SK-N-SH (cell line): ENCODE measurements at regions not wholly inside any gene's neighbourhood (a gene's known extent, or its start where the extent isn't known, plus 50 kb on each side); places are given as distances from the start of the nearest gene placed in this dataset.

Experiments used
- CTCF ChIA-PET: fragments of 300-600, 350-600 bp; formaldehyde crosslinking; extraction: SDS; loops from one replicate; lab custom pipeline; 2021; lab: Yijun Ruan, JAX
- POLR2A ChIA-PET: fragments of 350-600 bp; sonication (Branson Sonifier 250); formaldehyde crosslinking; extraction: SDS; loops from one replicate; lab custom pipeline; 2020; ENCODE audit warnings: antibody characterized with exemption, inconsistent platforms; lab: Yijun Ruan, JAX
- DNase-seq: peaks from one replicate; pipeline ENCODE4 v3.0.0; 2012
- H2AFZ ChIP-seq: fragments of 200-600 bp; sonication (generic); 2 replicates; pipeline ENCODE4 v1.8.1; 2016; ENCODE audit warnings: antibody characterized with exemption, mild to moderate bottlenecking, low read depth
- H3F3A ChIP-seq: fragments of 200-600 bp; sonication (generic); replicated peaks from 2 replicates; pipeline ENCODE3; 2016; ENCODE audit warnings: antibody characterized with exemption, mild to moderate bottlenecking; ENCODE audit not compliant: insufficient read depth
- H3K27ac ChIP-seq, 2 experiments: fragments of 200-500 bp in 1 of 2; fragments of 200-600 bp in 1 of 2; sonication (Bioruptor generic) in 1 of 2; sonication (generic), shearing (Covaris generic) in 1 of 2; 2 replicates each; pipeline versions ENCODE4 v1.5.1 to v1.6.1; 2014 to 2016; ENCODE audit warnings: low read depth in 2 of 2, inconsistent platforms in 1 of 2, low read length in 1 of 2, mild to moderate bottlenecking in 1 of 2, mixed read lengths in 1 of 2
- H3K27me3 ChIP-seq: fragments of 200-600 bp; sonication (generic), shearing (Covaris generic); 2 replicates; pipeline ENCODE4 v1.6.1; 2016; ENCODE audit warnings: mixed run types; ENCODE audit not compliant: insufficient read depth
- H3K36me3 ChIP-seq, 2 experiments: fragments of 200-500 bp in 1 of 2; fragments of 200-600 bp in 1 of 2; sonication (Bioruptor generic) in 1 of 2; sonication (generic) in 1 of 2; replicated peaks in 1 of 2; 2 replicates each; pipeline versions ENCODE3 to v1.5.1; 2014 to 2016; ENCODE audit warnings: low read length in 1 of 2, mild to moderate bottlenecking in 1 of 2; ENCODE audit not compliant: insufficient read depth in 2 of 2, control insufficient read depth in 1 of 2
- H3K4me1 ChIP-seq, 2 experiments: fragments of 200-500 bp in 1 of 2; fragments of 200-600 bp in 1 of 2; sonication (Bioruptor generic) in 1 of 2; sonication (generic), shearing (Covaris generic) in 1 of 2; 2 replicates each; pipeline versions ENCODE4 v1.5.1 to v1.6.1; 2014 to 2016; ENCODE audit warnings: low read depth in 1 of 2, low read length in 1 of 2, mixed run types in 1 of 2; ENCODE audit not compliant: insufficient read depth in 2 of 2, control insufficient read depth in 1 of 2
- H3K4me2 ChIP-seq: fragments of 200-600 bp; sonication (generic), shearing (Covaris generic); 2 replicates; pipeline ENCODE4 v1.6.1; 2017; ENCODE audit warnings: mixed run types
- H3K4me3 ChIP-seq, 2 experiments: fragments of 200-500 bp in 1 of 2; fragments of 200-600 bp in 1 of 2; sonication (Bioruptor generic) in 1 of 2; sonication (generic), shearing (Covaris generic) in 1 of 2; 2 replicates each; pipeline versions ENCODE4 v1.5.1 to v1.8.1; 2014 to 2016; ENCODE audit warnings: low read depth in 2 of 2, inconsistent platforms in 1 of 2, low read length in 1 of 2, mild to moderate bottlenecking in 1 of 2, mixed read lengths in 1 of 2, moderate library complexity in 1 of 2
- H3K79me2 ChIP-seq: fragments of 200-600 bp; sonication (generic); 2 replicates; pipeline ENCODE4 v1.8.1; 2017; ENCODE audit warnings: mild to moderate bottlenecking; ENCODE audit not compliant: insufficient read depth
- H3K9ac ChIP-seq: fragments of 200-600 bp; sonication (generic); 2 replicates; pipeline ENCODE4 v1.6.1; 2017; ENCODE audit warnings: mixed run types
- H3K9me2 ChIP-seq: fragments of 200-600 bp; sonication (generic); 2 replicates; pipeline ENCODE4 v1.6.1; 2017; ENCODE audit warnings: mixed run types
- H3K9me3 ChIP-seq: fragments of 200-600 bp; sonication (generic); 2 replicates; pipeline ENCODE4 v1.6.1; 2017; ENCODE audit warnings: mixed run types, mild to moderate bottlenecking, moderate library complexity
- H4K20me1 ChIP-seq: fragments of 200-600 bp; sonication (generic); 2 replicates; pipeline ENCODE4 v1.6.1; 2017; ENCODE audit warnings: mild to moderate bottlenecking, mixed run types; ENCODE audit not compliant: insufficient read depth
- EP300 ChIP-seq, 2 experiments: IDR thresholded peaks; 2 replicates each; pipeline versions ENCODE4 v1.4.0 to v1.6.1; 2012; ENCODE audit warnings: borderline replicate concordance in 1 of 2, low read depth in 1 of 2, low read length in 1 of 2
- FOSL2 ChIP-seq: IDR thresholded peaks from 2 replicates; pipeline ENCODE4 v1.4.0; 2012; ENCODE audit warnings: low read depth, mild to moderate bottlenecking, moderate library complexity, borderline replicate concordance
- FOXM1 ChIP-seq: IDR thresholded peaks from 2 replicates; pipeline ENCODE4 v1.4.0; 2012; ENCODE audit warnings: low read depth, mild to moderate bottlenecking
- GATA2 ChIP-seq: sonication (generic); formaldehyde crosslinking; IDR thresholded peaks from 2 replicates; pipeline ENCODE4 v1.5.0; 2020; ENCODE audit warnings: mild to moderate bottlenecking, missing genetic modification reagents
- MEF2A ChIP-seq: IDR thresholded peaks from 2 replicates; pipeline ENCODE4 v1.4.0; 2012; ENCODE audit warnings: low read depth, borderline replicate concordance
- POLR2AphosphoS5 ChIP-seq: IDR thresholded peaks from 2 replicates; pipeline ENCODE4 v1.6.1; 2012; ENCODE audit warnings: low read depth, low read length
- RAD21 ChIP-seq: IDR thresholded peaks from 2 replicates; pipeline ENCODE4 v1.6.1; 2012; ENCODE audit warnings: mild to moderate bottlenecking, low read length
- RCOR1 ChIP-seq: fragments of 150-350 bp; IDR thresholded peaks from 2 replicates; pipeline ENCODE4 v1.6.1; 2017; ENCODE audit warnings: antibody characterized with exemption, low read length
- SIN3A ChIP-seq: IDR thresholded peaks from 2 replicates; pipeline ENCODE4 v1.6.1; 2012; ENCODE audit warnings: low read depth, mild to moderate bottlenecking, low read length, moderate library complexity, borderline replicate concordance
- TCF12 ChIP-seq: IDR thresholded peaks from 2 replicates; pipeline ENCODE4 v1.4.0; 2012
- WGBS: methylation state at CpG from one replicate; pipeline ENCODE4 v1.1.6; 2017; ENCODE audit warnings: low lambda C conversion rate; 5-methylcytosine and 5-hydroxymethylcytosine counted together
- TF ChIP-seq, protein P1 (sequence below): IDR thresholded peaks from 2 replicates; pipeline ENCODE4 v1.6.1; 2012; ENCODE audit warnings: mild to moderate bottlenecking, low read depth, low read length, moderate library complexity
- TF ChIP-seq, protein P2 (sequence below): fragments of 150-350 bp; IDR thresholded peaks from 2 replicates; pipeline ENCODE4 v1.6.1; 2016; ENCODE audit warnings: mild to moderate bottlenecking, low read depth, low read length
- TF ChIP-seq, protein P3 (sequence below): IDR thresholded peaks from 2 replicates; pipeline ENCODE4; 2012

DNA sequence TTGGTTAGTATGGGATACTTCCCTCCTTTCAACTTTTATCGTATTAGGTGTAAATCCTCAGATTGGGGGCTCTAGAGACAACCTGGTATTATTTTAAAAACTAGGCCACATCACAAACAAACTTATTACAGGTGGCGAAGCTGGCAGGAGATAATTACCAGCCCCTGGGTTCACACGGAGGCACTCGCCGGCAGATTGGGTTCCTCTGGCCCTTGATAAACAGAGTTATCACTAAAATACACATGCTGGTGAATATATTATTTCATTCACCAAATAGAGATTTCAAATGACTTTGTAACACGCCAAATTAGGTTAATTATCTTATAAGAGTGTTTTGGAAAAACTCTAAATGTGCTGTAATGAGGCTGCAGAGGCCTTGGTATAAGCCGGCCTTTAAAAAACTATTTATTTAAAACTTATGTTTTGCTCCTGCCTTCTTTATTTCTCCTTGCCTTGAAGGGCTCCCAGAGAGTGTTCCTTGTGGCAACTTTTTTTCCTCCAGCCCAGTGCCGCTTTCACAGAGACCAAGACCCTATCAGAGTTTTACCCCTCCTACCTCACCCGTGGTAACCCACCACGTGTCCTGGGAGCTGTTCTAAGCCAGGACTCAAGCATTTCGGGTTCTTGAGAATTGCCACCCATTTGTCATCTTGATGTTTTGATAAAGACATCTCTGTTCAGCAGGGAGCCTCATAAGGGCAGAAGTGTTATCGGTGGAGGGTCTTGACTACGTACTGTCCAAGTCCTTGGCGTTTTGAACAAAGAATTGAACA is 468.6 kb upstream of the CFAP20DC start:
- Histone ChIP-seq H3K27ac (no peak overlapping the region), H3F3A (no peaks in the 10 kb centered on the region), H3K36me3 (no peaks in the 10 kb centered on the region), H3K9me3 (no peaks in the 10 kb centered on the region), H4K20me1 (no peaks in the 10 kb centered on the region), H3K9me2 (no peaks in the 10 kb centered on the region), H3K27me3 (no peaks in the 10 kb centered on the region), H3K79me2 (no peaks in the 10 kb centered on the region), H3K9ac (no peak overlapping the region), H2AFZ (no peak overlapping the region), H3K4me2 (no peak overlapping the region), H3K4me3 (no peak overlapping the region), H3K4me1 (no peaks in the 10 kb centered on the region)
- no peak for DNase-seq
- TF ChIP-seq POLR2AphosphoS5 = no peak
- no peak for TF ChIP-seq TCF12
- TF ChIP-seq MEF2A = no peak
- TF ChIP-seq RCOR1 = no peak
- no peak for TF ChIP-seq EP300 (IDR thresholded peaks at IDR 0.05; ENCODE audit: borderline replicate concordance in 1 of 2, low read depth in 1 of 2, low read length in 1 of 2)
- TF ChIP-seq, protein P1, sequence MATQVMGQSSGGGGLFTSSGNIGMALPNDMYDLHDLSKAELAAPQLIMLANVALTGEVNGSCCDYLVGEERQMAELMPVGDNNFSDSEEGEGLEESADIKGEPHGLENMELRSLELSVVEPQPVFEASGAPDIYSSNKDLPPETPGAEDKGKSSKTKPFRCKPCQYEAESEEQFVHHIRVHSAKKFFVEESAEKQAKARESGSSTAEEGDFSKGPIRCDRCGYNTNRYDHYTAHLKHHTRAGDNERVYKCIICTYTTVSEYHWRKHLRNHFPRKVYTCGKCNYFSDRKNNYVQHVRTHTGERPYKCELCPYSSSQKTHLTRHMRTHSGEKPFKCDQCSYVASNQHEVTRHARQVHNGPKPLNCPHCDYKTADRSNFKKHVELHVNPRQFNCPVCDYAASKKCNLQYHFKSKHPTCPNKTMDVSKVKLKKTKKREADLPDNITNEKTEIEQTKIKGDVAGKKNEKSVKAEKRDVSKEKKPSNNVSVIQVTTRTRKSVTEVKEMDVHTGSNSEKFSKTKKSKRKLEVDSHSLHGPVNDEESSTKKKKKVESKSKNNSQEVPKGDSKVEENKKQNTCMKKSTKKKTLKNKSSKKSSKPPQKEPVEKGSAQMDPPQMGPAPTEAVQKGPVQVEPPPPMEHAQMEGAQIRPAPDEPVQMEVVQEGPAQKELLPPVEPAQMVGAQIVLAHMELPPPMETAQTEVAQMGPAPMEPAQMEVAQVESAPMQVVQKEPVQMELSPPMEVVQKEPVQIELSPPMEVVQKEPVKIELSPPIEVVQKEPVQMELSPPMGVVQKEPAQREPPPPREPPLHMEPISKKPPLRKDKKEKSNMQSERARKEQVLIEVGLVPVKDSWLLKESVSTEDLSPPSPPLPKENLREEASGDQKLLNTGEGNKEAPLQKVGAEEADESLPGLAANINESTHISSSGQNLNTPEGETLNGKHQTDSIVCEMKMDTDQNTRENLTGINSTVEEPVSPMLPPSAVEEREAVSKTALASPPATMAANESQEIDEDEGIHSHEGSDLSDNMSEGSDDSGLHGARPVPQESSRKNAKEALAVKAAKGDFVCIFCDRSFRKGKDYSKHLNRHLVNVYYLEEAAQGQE = no peak
- TF ChIP-seq, protein P2, sequence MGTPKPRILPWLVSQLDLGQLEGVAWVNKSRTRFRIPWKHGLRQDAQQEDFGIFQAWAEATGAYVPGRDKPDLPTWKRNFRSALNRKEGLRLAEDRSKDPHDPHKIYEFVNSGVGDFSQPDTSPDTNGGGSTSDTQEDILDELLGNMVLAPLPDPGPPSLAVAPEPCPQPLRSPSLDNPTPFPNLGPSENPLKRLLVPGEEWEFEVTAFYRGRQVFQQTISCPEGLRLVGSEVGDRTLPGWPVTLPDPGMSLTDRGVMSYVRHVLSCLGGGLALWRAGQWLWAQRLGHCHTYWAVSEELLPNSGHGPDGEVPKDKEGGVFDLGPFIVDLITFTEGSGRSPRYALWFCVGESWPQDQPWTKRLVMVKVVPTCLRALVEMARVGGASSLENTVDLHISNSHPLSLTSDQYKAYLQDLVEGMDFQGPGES = no peak
- TF ChIP-seq GATA2 = no peak
- TF ChIP-seq, protein P3, sequence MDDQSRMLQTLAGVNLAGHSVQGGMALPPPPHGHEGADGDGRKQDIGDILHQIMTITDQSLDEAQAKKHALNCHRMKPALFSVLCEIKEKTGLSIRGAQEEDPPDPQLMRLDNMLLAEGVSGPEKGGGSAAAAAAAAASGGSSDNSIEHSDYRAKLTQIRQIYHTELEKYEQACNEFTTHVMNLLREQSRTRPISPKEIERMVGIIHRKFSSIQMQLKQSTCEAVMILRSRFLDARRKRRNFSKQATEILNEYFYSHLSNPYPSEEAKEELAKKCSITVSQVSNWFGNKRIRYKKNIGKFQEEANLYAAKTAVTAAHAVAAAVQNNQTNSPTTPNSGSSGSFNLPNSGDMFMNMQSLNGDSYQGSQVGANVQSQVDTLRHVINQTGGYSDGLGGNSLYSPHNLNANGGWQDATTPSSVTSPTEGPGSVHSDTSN = no peak
- no peak for TF ChIP-seq RAD21
- TF ChIP-seq FOSL2 = no peak
- TF ChIP-seq FOXM1 = no peak
- no peak for TF ChIP-seq SIN3A
- ChIA-PET POLR2A (no interaction called here), CTCF (no interaction called here)
- WGBS = 71% methylated on average over 14 of the region's 14 CpGs
